GM12891 (cell line): ENCODE measurements at regions not wholly inside any gene's neighbourhood (a gene's known extent, or its start where the extent isn't known, plus 50 kb on each side); places are given as distances from the start of the nearest gene placed in this dataset.

ENCODE experiments used
- POLR2A ChIP-seq: IDR thresholded peaks from 2 replicates; pipeline ENCODE4 v1.6.1; 2011; ENCODE audit warnings: low read depth, low read length, control low read depth
- POLR2AphosphoS5 ChIP-seq: IDR thresholded peaks from 2 replicates; pipeline ENCODE4 v1.6.1; 2011; ENCODE audit warnings: low read depth, low read length, control low read depth
- TAF1 ChIP-seq: IDR thresholded peaks from 2 replicates; pipeline ENCODE4 v1.6.1; 2011; ENCODE audit warnings: low read depth, low read length, control low read depth

DNA sequence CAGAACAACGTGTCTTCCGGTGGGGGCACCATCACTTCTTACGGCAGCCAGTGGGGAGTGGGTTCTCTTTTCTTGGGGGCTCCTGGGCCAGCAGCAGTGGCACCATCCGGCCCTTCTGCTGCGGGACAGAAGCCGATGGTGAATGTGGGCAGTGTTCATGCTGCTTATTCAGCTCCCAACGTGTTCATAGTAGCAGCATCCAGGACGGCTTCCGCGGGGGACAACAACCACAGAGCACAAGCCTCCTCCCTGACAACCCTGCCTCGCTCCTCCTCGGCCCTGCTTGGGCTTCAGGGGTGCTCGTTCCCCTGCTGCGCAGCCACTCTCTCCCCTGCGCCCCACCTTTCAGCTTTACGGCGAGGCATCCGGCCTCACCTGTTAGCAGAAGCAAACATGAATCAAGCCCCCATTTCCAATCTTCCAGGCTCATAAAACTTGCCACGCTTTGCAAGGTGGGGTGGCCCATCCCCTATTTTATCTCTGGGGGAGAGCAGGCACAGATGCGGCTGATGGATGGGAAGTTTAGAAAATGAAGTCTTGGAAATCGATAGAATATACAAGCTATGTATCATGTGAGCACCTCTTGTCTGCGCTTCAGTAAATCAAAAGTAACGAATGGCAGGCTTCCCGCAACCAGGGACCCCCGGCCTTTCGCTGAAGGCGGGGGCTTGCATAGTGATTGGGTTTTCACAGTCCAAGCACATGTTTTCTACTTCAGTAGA, 191.8 kb upstream of the NECTIN1 start:
- no peak for TF ChIP-seq POLR2A
- no peak for TF ChIP-seq POLR2AphosphoS5
- no peak for TF ChIP-seq TAF1
